H9 (cell line): ENCODE measurements at regions not wholly inside any gene's neighbourhood (a gene's known extent, or its start where the extent isn't known, plus 50 kb on each side); places are given as distances from the start of the nearest gene placed in this dataset.

Source experiments
- DNase-seq: peaks from one replicate; pipeline ENCODE4 v3.0.0-alpha.2; 2017
- H2AFZ ChIP-seq: one replicate; pipeline ENCODE4 v1.6.1; 2013; ENCODE audit warnings: mild to moderate bottlenecking, low read length, control low read depth, moderate library complexity
- H2AK5ac ChIP-seq: 2 replicates; pipeline ENCODE4 v1.6.1; 2013; ENCODE audit warnings: low read length, control low read depth, mixed read lengths; ENCODE audit not compliant: insufficient read length
- H2BK120ac ChIP-seq: one replicate; pipeline ENCODE4 v1.6.1; 2013; ENCODE audit warnings: low read depth, mild to moderate bottlenecking, low read length, control low read depth, inconsistent platforms; ENCODE audit not compliant: poor library complexity, severe bottlenecking
- H2BK12ac ChIP-seq: 2 replicates; pipeline ENCODE4 v1.6.1; 2013; ENCODE audit warnings: low read length, control low read depth, mixed read lengths, low read depth; ENCODE audit not compliant: insufficient read length
- H2BK15ac ChIP-seq: 2 replicates; pipeline ENCODE4 v1.6.1; 2013; ENCODE audit warnings: low read depth, low read length, control low read depth
- H2BK20ac ChIP-seq: one replicate; pipeline ENCODE4 v1.6.1; 2013; ENCODE audit warnings: low read depth, mild to moderate bottlenecking, low read length, control low read depth, inconsistent platforms; ENCODE audit not compliant: poor library complexity, severe bottlenecking
- H2BK5ac ChIP-seq: 2 replicates; pipeline ENCODE4 v1.6.1; 2013; ENCODE audit warnings: low read length, control low read depth, mixed read lengths; ENCODE audit not compliant: insufficient read length
- H3K14ac ChIP-seq: 2 replicates; pipeline ENCODE4 v1.6.1; 2013; ENCODE audit warnings: low read length, control low read depth; ENCODE audit not compliant: insufficient read depth
- H3K18ac ChIP-seq: 2 replicates; pipeline ENCODE4 v1.6.1; 2013; ENCODE audit warnings: low read depth, mild to moderate bottlenecking, mixed read lengths, low read length, control low read depth; ENCODE audit not compliant: insufficient read length
- H3K23ac ChIP-seq: 2 replicates; pipeline ENCODE4 v1.6.1; 2013; ENCODE audit warnings: low read length, control low read depth, mixed read lengths, low read depth; ENCODE audit not compliant: insufficient read length
- H3K23me2 ChIP-seq: 2 replicates; pipeline ENCODE4 v1.6.1; 2013; ENCODE audit warnings: low read depth, mild to moderate bottlenecking, mixed read lengths, low read length, control low read depth; ENCODE audit not compliant: insufficient read length, poor library complexity, severe bottlenecking
- H3K27ac ChIP-seq: 2 replicates; pipeline ENCODE4 v1.5.1; 2013; ENCODE audit warnings: low read length, control low read depth, mixed read lengths, low read depth; ENCODE audit not compliant: insufficient read length
- H3K27me3 ChIP-seq: 2 replicates; pipeline ENCODE4 v1.6.1; 2013; ENCODE audit warnings: low read length, control low read depth, inconsistent platforms; ENCODE audit not compliant: insufficient read depth
- H3K4ac ChIP-seq: 2 replicates; pipeline ENCODE4 v1.6.1; 2013; ENCODE audit warnings: low read depth, mild to moderate bottlenecking, control low read depth, inconsistent platforms, low read length, moderate library complexity
- H3K4me1 ChIP-seq: 2 replicates; pipeline ENCODE4 v1.6.1; 2013; ENCODE audit warnings: low read length, control low read depth, inconsistent platforms; ENCODE audit not compliant: insufficient read depth
- H3K4me2 ChIP-seq: 2 replicates; pipeline ENCODE4 v1.6.1; 2013; ENCODE audit warnings: low read length, control low read depth, mixed read lengths; ENCODE audit not compliant: insufficient read length, insufficient read depth
- H3K56ac ChIP-seq: 2 replicates; pipeline ENCODE4 v1.6.1; 2013; ENCODE audit warnings: low read depth, mild to moderate bottlenecking, mixed read lengths, low read length, control low read depth; ENCODE audit not compliant: insufficient read length
- H3K79me1 ChIP-seq: 2 replicates; pipeline ENCODE4 v1.6.1; 2013; ENCODE audit warnings: low read depth, mild to moderate bottlenecking, moderate library complexity, low read length, control low read depth, inconsistent platforms; ENCODE audit not compliant: insufficient read depth, poor library complexity, severe bottlenecking
- H3K79me2 ChIP-seq: 2 replicates; pipeline ENCODE4 v1.6.1; 2013; ENCODE audit warnings: low read length, control low read depth, inconsistent platforms; ENCODE audit not compliant: insufficient read depth
- H3K9ac ChIP-seq: 2 replicates; pipeline ENCODE4 v1.6.1; 2013; ENCODE audit warnings: low read length, control low read depth, mixed read lengths; ENCODE audit not compliant: insufficient read length; ENCODE audit errors: extremely low read depth
- H3K9me3 ChIP-seq: one replicate; pipeline ENCODE4 v1.6.1; 2013; ENCODE audit warnings: low read depth, low read length, inconsistent platforms; ENCODE audit not compliant: control insufficient read depth
- H3T11ph ChIP-seq: one replicate; pipeline ENCODE4 v1.6.1; 2013; ENCODE audit warnings: mild to moderate bottlenecking, low read length, control low read depth, inconsistent platforms
- H4K20me1 ChIP-seq: one replicate; pipeline ENCODE4 v1.6.1; 2013; ENCODE audit not compliant: control insufficient read depth, insufficient read length, insufficient read depth
- H4K5ac ChIP-seq: 2 replicates; pipeline ENCODE4 v1.6.1; 2013; ENCODE audit warnings: low read depth, mild to moderate bottlenecking, mixed read lengths, low read length, control low read depth; ENCODE audit not compliant: insufficient read length
- H4K8ac ChIP-seq: replicated peaks from 2 replicates; pipeline ENCODE4 v1.6.1; 2013; ENCODE audit warnings: low read length, control low read depth, mixed read lengths, low read depth; ENCODE audit not compliant: insufficient read length
- H4K91ac ChIP-seq: 2 replicates; pipeline ENCODE4 v1.6.1; 2013; ENCODE audit warnings: low read depth, mild to moderate bottlenecking, moderate library complexity, mixed read lengths, low read length, control low read depth; ENCODE audit not compliant: insufficient read length
- H3K27ac Mint-ChIP-seq, 3 experiments: 2 replicates in 2 of 3; 3 replicates in 1 of 3; pipeline ENCODE4 v1.8.0; 2020 to 2021; ENCODE audit warnings: mixed read lengths in 3 of 3, mild to moderate bottlenecking in 1 of 3, moderate library complexity in 1 of 3
- H3K27me3 Mint-ChIP-seq: 2 replicates; pipeline ENCODE4 v1.8.0; 2021; ENCODE audit warnings: low read depth, mild to moderate bottlenecking, moderate library complexity, mixed read lengths
- H3K36me3 Mint-ChIP-seq, 3 experiments: 2 replicates in 2 of 3; 3 replicates in 1 of 3; pipeline ENCODE4 v1.8.0; 2020 to 2021; ENCODE audit warnings: low read depth in 3 of 3, mixed read lengths in 3 of 3; ENCODE audit not compliant: insufficient read depth in 1 of 3
- H3K4me1 Mint-ChIP-seq, 2 experiments: 2 replicates each; pipeline ENCODE4 v1.8.0; 2020; ENCODE audit warnings: mixed read lengths in 2 of 2
- H3K4me3 Mint-ChIP-seq, 2 experiments: 2 replicates in 1 of 2; 3 replicates in 1 of 2; pipeline ENCODE4 v1.8.0; 2020 to 2021; ENCODE audit warnings: mild to moderate bottlenecking in 2 of 2, mixed read lengths in 2 of 2, moderate library complexity in 1 of 2
- H3K9me3 Mint-ChIP-seq, 2 experiments: 2 replicates in 1 of 2; 3 replicates in 1 of 2; pipeline ENCODE4 v1.8.0; 2020; ENCODE audit warnings: mild to moderate bottlenecking in 2 of 2, mixed read lengths in 2 of 2, moderate library complexity in 1 of 2
- CTCF ChIP-seq: fragments of 200-600 bp; sonication (generic); conservative IDR thresholded peaks from 3 replicates; pipeline ENCODE4 v1.8.0; 2021; ENCODE audit warnings: antibody characterized with exemption, mild to moderate bottlenecking
- WGBS: extraction: QIAGEN DNeasy Blood & Tissue Kit; methylation state at CpG from one replicate; pipeline ENCODE4 v1.1.7; 2013; ENCODE audit warnings: missing lambda C conversion rate, low lambda C conversion rate, mixed read lengths; ENCODE audit not compliant: insufficient read length; ENCODE audit errors: extremely low coverage; 5-methylcytosine and 5-hydroxymethylcytosine counted together

- Histone ChIP-seq H3K23ac (no peak overlapping the region), H3K14ac (no peak overlapping the region), H2BK120ac (no peak overlapping the region), H3K4ac (no peak overlapping the region), H3K27ac (no peak overlapping the region), H3K4me1 (no peaks in the 10 kb centered on the region), H3K18ac (no peak overlapping the region), H2BK15ac (no peak overlapping the region), H2BK5ac (no peak overlapping the region), H2BK12ac (no peak overlapping the region), H4K5ac (no peak overlapping the region), H4K20me1 (no peaks in the 10 kb centered on the region), H3K79me2 (no peaks in the 10 kb centered on the region), H4K8ac (no peak overlapping the region), H3K56ac (no peak overlapping the region), H2BK20ac (no peak overlapping the region), H3T11ph (no peak overlapping the region), H2AFZ (no peak overlapping the region), H3K27me3 (no peaks in the 10 kb centered on the region), H3K9ac (no peak overlapping the region), H3K23me2 (no peaks in the 10 kb centered on the region), H3K79me1 (no peaks in the 10 kb centered on the region), H3K4me2 (no peak overlapping the region), H2AK5ac (no peak overlapping the region), H3K9me3 (no peaks in the 10 kb centered on the region), H4K91ac (no peak overlapping the region)
- no peak for TF ChIP-seq CTCF
- H3K27me3 Mint-ChIP-seq: no peaks in the 10 kb centered on the region; the same call in 1 of the 2 replicates
- H3K36me3 Mint-ChIP-seq: no peaks in the 10 kb centered on the region
- no peak overlapping the region for H3K27ac Mint-ChIP-seq
- no CpG with 5 or more reads among the region's 4 CpGs for WGBS
- no peaks in the 10 kb centered on the region for H3K9me3 Mint-ChIP-seq
- H3K4me1 Mint-ChIP-seq: peaks cover 27 to 43% of the 10 kb centered on the region in 2 experiments
- DNase-seq: no peak
- no peak overlapping the region for H3K4me3 Mint-ChIP-seq
Observed at GRCh38 chr9:85215416-85215815, 526.3 kb downstream of the AGTPBP1 start.
